Colonic mucosa (tissue), 4 donors: ENCODE measurements at regions not wholly inside any gene's neighbourhood (a gene's known extent, or its start where the extent isn't known, plus 50 kb on each side); places are given as distances from the start of the nearest gene placed in this dataset.

Experiments used
- DNase-seq: peaks from one replicate; pipeline ENCODE4 v3.0.0-alpha.2; 2020
- H3K27ac ChIP-seq: fragments of 200-600 bp; one replicate; pipeline ENCODE4 v1.8.0; 2021
- H3K27me3 ChIP-seq: fragments of 200-600 bp; one replicate; pipeline ENCODE4 v1.8.0; 2021
- H3K36me3 ChIP-seq: fragments of 200-600 bp; one replicate; pipeline ENCODE4 v1.8.0; 2021
- H3K4me1 ChIP-seq: fragments of 200-600 bp; one replicate; pipeline ENCODE4 v1.8.0; 2021; ENCODE audit warnings: mild to moderate bottlenecking
- H3K4me3 ChIP-seq: fragments of 200-600 bp; one replicate; pipeline ENCODE4 v1.8.0; 2021
- H3K9ac ChIP-seq, 2 donors: one replicate each; pipeline ENCODE4 v1.7.0; 2013; ENCODE audit warnings: control low read depth in 2 of 2, low read depth in 2 of 2, low read length in 2 of 2
- H3K9me3 ChIP-seq: fragments of 200-600 bp; one replicate; pipeline ENCODE4 v1.8.0; 2021
- intact Hi-C: fragments of 100-400 bp; cut with DNase I; formaldehyde crosslinking; loops from one replicate; pipeline ENCODE4 v1.14.1; 2022
- TF ChIP-seq, protein P1 (sequence below): fragments of 200-600 bp; IDR thresholded peaks from one replicate; pipeline ENCODE4 v1.8.0; 2022; ENCODE audit warnings: antibody characterized with exemption, mild to moderate bottlenecking
- donor health status: healthy.
- donor health status: DM: no; HTN: no; CAD: no.
- donor health status: DM: no; HTN: no; CAD: no.

DNA sequence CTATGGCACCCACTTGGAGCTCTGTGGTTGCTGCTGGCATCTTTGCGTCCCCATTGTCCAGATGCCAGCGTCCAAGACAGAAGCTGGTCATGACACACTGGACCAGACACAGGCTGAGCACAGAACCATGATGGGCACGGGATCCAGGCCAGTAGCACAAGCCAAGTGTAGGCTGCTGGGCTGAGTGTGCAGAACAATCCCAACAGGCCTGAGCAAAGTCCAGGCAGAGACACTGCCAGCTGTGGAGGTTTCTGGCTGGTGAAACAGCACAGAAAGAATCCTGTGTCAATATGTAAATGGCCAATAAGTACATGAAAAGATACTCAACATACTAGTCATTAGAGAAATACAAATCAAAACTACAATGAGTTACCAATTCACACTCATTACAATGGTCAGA is 705.4 kb downstream of the METTL4 start:
- no peak for DNase-seq
- no peak overlapping the region for H3K4me3 ChIP-seq
- H3K9ac ChIP-seq: no peak overlapping the region
- intact Hi-C loops: no loop called here
- H3K4me1 ChIP-seq: no peaks in the 10 kb centered on the region
- no peaks in the 10 kb centered on the region for H3K36me3 ChIP-seq
- H3K9me3 ChIP-seq: no peaks in the 10 kb centered on the region
- no peak overlapping the region for H3K27ac ChIP-seq
- TF ChIP-seq, protein P1, sequence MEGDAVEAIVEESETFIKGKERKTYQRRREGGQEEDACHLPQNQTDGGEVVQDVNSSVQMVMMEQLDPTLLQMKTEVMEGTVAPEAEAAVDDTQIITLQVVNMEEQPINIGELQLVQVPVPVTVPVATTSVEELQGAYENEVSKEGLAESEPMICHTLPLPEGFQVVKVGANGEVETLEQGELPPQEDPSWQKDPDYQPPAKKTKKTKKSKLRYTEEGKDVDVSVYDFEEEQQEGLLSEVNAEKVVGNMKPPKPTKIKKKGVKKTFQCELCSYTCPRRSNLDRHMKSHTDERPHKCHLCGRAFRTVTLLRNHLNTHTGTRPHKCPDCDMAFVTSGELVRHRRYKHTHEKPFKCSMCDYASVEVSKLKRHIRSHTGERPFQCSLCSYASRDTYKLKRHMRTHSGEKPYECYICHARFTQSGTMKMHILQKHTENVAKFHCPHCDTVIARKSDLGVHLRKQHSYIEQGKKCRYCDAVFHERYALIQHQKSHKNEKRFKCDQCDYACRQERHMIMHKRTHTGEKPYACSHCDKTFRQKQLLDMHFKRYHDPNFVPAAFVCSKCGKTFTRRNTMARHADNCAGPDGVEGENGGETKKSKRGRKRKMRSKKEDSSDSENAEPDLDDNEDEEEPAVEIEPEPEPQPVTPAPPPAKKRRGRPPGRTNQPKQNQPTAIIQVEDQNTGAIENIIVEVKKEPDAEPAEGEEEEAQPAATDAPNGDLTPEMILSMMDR: no peak
- H3K27me3 ChIP-seq: no peaks in the 10 kb centered on the region

DNA sequence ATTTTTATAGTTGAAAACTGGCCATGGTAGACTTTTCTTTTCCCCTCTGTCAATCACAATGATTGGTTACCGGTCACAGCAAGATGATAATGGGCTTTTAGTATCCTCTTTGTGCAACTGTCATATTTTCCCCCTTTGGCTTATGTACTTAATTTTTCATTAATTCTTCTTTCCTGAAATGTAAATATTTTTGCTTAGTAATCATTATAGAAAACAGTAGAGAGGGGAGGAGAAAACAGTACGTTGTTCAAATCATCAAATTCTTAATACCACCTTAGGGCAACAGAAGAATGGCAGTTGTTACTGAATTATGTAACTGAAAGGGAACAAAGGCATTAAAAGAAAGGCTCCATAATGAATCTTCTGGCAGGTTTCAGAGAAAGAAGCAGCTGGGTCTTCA is 699.0 kb downstream of the METTL4 start:
- TF ChIP-seq, protein P1: no peak
- no peaks in the 10 kb centered on the region for H3K36me3 ChIP-seq
- no peak overlapping the region for H3K4me3 ChIP-seq
- H3K4me1 ChIP-seq: no peaks in the 10 kb centered on the region
- no peaks in the 10 kb centered on the region for H3K27me3 ChIP-seq
- H3K9ac ChIP-seq: no peak overlapping the region
- intact Hi-C loops: no loop called here
- no peak overlapping the region for H3K27ac ChIP-seq
- no peaks in the 10 kb centered on the region for H3K9me3 ChIP-seq
- no peak for DNase-seq

DNA sequence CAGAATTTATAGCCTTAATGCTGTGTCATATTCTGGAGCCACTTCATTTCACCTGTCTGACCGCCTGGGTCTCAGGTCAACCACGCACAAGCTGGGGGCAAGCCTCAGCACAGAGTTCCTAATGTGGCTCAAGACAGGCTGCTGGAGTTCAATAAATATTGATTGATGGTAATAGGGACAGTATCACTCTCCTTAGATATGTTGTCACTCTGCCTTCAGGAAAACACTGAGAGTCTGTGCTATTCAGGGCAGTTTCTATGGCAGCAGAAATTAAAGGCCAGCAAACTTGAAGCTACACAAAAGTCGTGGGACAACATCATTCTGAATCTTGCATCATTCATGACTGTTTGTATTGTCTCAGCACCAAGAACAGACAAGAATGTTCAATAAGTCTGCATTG is 696.1 kb downstream of the METTL4 start:
- TF ChIP-seq, protein P1: no peak
- no peak overlapping the region for H3K4me3 ChIP-seq
- H3K9me3 ChIP-seq: no peaks in the 10 kb centered on the region
- no peak for DNase-seq
- no peak overlapping the region for H3K9ac ChIP-seq
- no peaks in the 10 kb centered on the region for H3K27me3 ChIP-seq
- no peak overlapping the region for H3K27ac ChIP-seq
- H3K36me3 ChIP-seq: no peaks in the 10 kb centered on the region
- no peaks in the 10 kb centered on the region for H3K4me1 ChIP-seq
- intact Hi-C loops: no loop called here

DNA sequence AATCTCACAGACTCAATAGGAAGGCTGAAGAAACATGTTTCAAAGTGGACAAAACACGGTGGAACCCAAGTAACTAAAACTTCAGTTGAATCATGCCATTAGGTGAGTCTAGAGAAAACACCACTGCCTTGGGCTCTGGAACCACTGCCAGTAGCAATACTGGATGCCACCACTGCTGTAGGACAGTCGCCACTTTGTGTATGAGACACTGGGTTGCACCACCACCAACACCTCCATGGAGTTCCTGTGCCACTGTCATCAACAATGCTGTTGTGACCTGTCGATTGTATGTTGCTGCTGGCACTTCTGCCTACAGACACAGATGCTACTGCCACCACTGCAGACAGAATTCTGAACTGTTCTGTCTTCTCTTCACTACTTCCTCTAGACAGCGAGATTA is 686.7 kb downstream of the METTL4 start:
- DNase-seq: no peak
- Histone ChIP-seq H3K4me3 (no peak overlapping the region), H3K9me3 (no peaks in the 10 kb centered on the region), H3K9ac (no peak overlapping the region), H3K36me3 (no peaks in the 10 kb centered on the region), H3K27me3 (no peaks in the 10 kb centered on the region), H3K4me1 (no peaks in the 10 kb centered on the region), H3K27ac (no peak overlapping the region)
- TF ChIP-seq, protein P1: no peak
- intact Hi-C loops: no loop called here

DNA sequence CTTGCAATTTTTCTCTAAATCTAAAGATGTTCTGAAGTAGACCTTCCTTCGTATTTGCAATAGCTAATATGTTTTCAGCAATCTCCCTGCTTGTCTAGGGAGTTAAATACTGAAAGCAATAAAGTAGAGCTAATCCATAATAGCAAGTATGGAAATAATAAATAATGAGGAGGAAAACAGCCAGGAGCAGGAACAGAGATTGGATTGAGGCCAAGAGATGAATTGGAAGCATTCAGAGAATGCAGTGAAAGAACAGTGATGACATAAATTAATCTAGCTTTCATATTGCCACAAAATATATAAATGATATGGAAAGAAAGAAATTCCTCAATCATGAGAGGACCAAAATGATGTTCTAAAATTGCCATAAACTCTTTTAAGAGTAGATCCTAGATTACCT is 679.7 kb downstream of the METTL4 start:
- Histone ChIP-seq H3K4me1 (no peaks in the 10 kb centered on the region), H3K27me3 (no peaks in the 10 kb centered on the region), H3K9me3 (no peaks in the 10 kb centered on the region), H3K9ac (no peak overlapping the region), H3K4me3 (no peak overlapping the region), H3K36me3 (no peaks in the 10 kb centered on the region), H3K27ac (no peak overlapping the region)
- intact Hi-C loops: no loop called here
- no peak for DNase-seq
- TF ChIP-seq, protein P1: no peak

DNA sequence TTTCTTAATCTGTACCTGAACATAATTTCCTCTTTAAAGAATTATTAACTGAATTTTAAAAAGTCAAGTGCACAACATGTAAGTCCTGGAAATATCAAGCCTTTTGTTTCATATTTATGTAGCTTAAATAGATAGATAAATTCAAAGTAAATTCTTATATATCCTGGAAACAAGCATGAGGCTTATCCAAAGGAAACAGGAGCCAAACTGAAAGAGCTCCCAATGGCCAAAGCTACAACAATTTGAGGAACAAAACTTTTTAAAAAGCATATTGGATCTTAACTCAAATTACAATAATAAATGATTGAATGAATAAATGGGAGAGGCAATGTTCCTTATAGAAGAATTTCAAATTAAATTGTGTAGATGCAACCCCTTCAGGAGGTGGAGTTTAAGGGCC is 679.1 kb downstream of the METTL4 start:
- Histone ChIP-seq H3K36me3 (no peaks in the 10 kb centered on the region), H3K9ac (no peak overlapping the region), H3K4me3 (no peak overlapping the region), H3K27me3 (no peaks in the 10 kb centered on the region), H3K4me1 (no peaks in the 10 kb centered on the region), H3K27ac (no peak overlapping the region), H3K9me3 (no peaks in the 10 kb centered on the region)
- intact Hi-C loops: no loop called here
- DNase-seq: no peak
- TF ChIP-seq, protein P1: no peak
